ENCODE measurements at regions not wholly inside any gene's neighbourhood (a gene's known extent, or its start where the extent isn't known, plus 50 kb on each side); places are given as distances from the start of the nearest gene placed in this dataset.

GRCh38 chr12:3947781-3948180 lies 74.6 kb upstream of the PARP11 start:
- no peak for TF ChIP-seq FOXK2 (IDR thresholded peaks at IDR 0.05)
- no peak for TF ChIP-seq PKNOX1 (IDR thresholded peaks at IDR 0.05)
- no peak for TF ChIP-seq L3MBTL2 (conservative IDR thresholded peaks at IDR 0.05)
- TF ChIP-seq TARDBP (IDR thresholded peaks at IDR 0.05), result no peak
- TF ChIP-seq ARNT (IDR thresholded peaks at IDR 0.05), result no peak
- DNase-seq (ENCODE audit: extremely low spot score), result no peak
- CTCF ChIA-PET, result interaction anchor here (0.6 kb wide), 1 partner anchor 71 kb away, joined by 3 read pairs; no protein-coding TSS in a partner anchor
- POLR2A ChIA-PET, result no interaction called here

GRCh38 chr12:3945671-3946070 lies 72.5 kb upstream of the PARP11 start:
- POLR2A ChIA-PET, result no interaction called here
- TF ChIP-seq FOXA1 (IDR thresholded peaks at IDR 0.05) (no peak), ARNT (IDR thresholded peaks at IDR 0.05) (no peak), LEF1 (IDR thresholded peaks at IDR 0.05; ENCODE audit: borderline replicate concordance) (no peak), PKNOX1 (IDR thresholded peaks at IDR 0.05) (no peak), FOXK2 (IDR thresholded peaks at IDR 0.05) (no peak), FOXM1 (IDR thresholded peaks at IDR 0.05; ENCODE audit: borderline replicate concordance) (no peak), ELF4 (IDR thresholded peaks at IDR 0.05) (no peak), L3MBTL2 (conservative IDR thresholded peaks at IDR 0.05) (no peak), SP1 (IDR thresholded peaks at IDR 0.05) (no peak)
- CTCF ChIA-PET, result interaction anchor here (0.9 kb wide), 1 partner anchor 18 kb away, joined by 3 read pairs; no protein-coding TSS in a partner anchor
- DNase-seq (ENCODE audit: extremely low spot score), result no peak

- CTCF ChIA-PET, result interaction anchor here (0.9 kb wide), 1 partner anchor 19 kb away, joined by 3 read pairs; no protein-coding TSS in a partner anchor
- POLR2A ChIA-PET, result no interaction called here
- no peak for DNase-seq (ENCODE audit: extremely low spot score)
- no peak for TF ChIP-seq LEF1 (IDR thresholded peaks at IDR 0.05; ENCODE audit: borderline replicate concordance)
- no peak for TF ChIP-seq BHLHE40 (IDR thresholded peaks at IDR 0.05; ENCODE audit: borderline replicate concordance)
These were observed 71.4 kb upstream of the PARP11 start for GRCh38 chr12:3944620-3945019.

- CTCF ChIA-PET, result no interaction called here
- no peak for DNase-seq (ENCODE audit: extremely low spot score)
- POLR2A ChIA-PET, result no interaction called here
- no peak for TF ChIP-seq ZNF384 (IDR thresholded peaks at IDR 0.05)
- TF ChIP-seq BHLHE40 (IDR thresholded peaks at IDR 0.05; ENCODE audit: borderline replicate concordance), result no peak
- TF ChIP-seq SP1 (IDR thresholded peaks at IDR 0.05), result no peak
- no peak for TF ChIP-seq SUZ12 (IDR thresholded peaks at IDR 0.05)
- no peak for TF ChIP-seq ELF4 (IDR thresholded peaks at IDR 0.05)
- TF ChIP-seq CTBP1 (IDR thresholded peaks at IDR 0.05; ENCODE audit: borderline replicate concordance), result no peak
- TF ChIP-seq LEF1 (IDR thresholded peaks at IDR 0.05; ENCODE audit: borderline replicate concordance), result no peak
- TF ChIP-seq FOXA1 (IDR thresholded peaks at IDR 0.05), result no peak
- no peak for TF ChIP-seq FOXK2 (IDR thresholded peaks at IDR 0.05)
- no peak for TF ChIP-seq PKNOX1 (IDR thresholded peaks at IDR 0.05)
- TF ChIP-seq HDGF (IDR thresholded peaks at IDR 0.05; ENCODE audit: borderline replicate concordance), result no peak
- TF ChIP-seq NFRKB (IDR thresholded peaks at IDR 0.05), result no peak
- no peak for TF ChIP-seq L3MBTL2 (conservative IDR thresholded peaks at IDR 0.05)
These were observed 64.9 kb upstream of the PARP11 start for GRCh38 chr12:3938042-3938544.

GRCh38 chr12:3935078-3935477 lies 61.9 kb upstream of the PARP11 start:
- CTCF ChIA-PET, result no interaction called here
- no peak for DNase-seq (ENCODE audit: extremely low spot score)
- TF ChIP-seq LEF1 (IDR thresholded peaks at IDR 0.05; ENCODE audit: borderline replicate concordance) (no peak), PKNOX1 (IDR thresholded peaks at IDR 0.05) (no peak), ARNT (IDR thresholded peaks at IDR 0.05) (no peak), ELF4 (IDR thresholded peaks at IDR 0.05) (no peak), HDGF (IDR thresholded peaks at IDR 0.05; ENCODE audit: borderline replicate concordance) (no peak), TARDBP (IDR thresholded peaks at IDR 0.05) (no peak), CTBP1 (IDR thresholded peaks at IDR 0.05; ENCODE audit: borderline replicate concordance) (no peak), L3MBTL2 (conservative IDR thresholded peaks at IDR 0.05) (no peak), FOXM1 (IDR thresholded peaks at IDR 0.05; ENCODE audit: borderline replicate concordance) (no peak), SP1 (IDR thresholded peaks at IDR 0.05) (no peak), SUZ12 (IDR thresholded peaks at IDR 0.05) (no peak), BHLHE40 (IDR thresholded peaks at IDR 0.05; ENCODE audit: borderline replicate concordance) (no peak), ZNF384 (IDR thresholded peaks at IDR 0.05) (no peak), NFRKB (IDR thresholded peaks at IDR 0.05) (no peak), FOXA1 (IDR thresholded peaks at IDR 0.05) (no peak), FOXK2 (IDR thresholded peaks at IDR 0.05) (no peak)
- POLR2A ChIA-PET, result no interaction called here

GRCh38 chr12:3933819-3934192 lies 60.6 kb upstream of the PARP11 start:
- no peak for TF ChIP-seq LEF1 (IDR thresholded peaks at IDR 0.05; ENCODE audit: borderline replicate concordance)
- TF ChIP-seq FOXA1 (IDR thresholded peaks at IDR 0.05), result no peak
- TF ChIP-seq ELF4 (IDR thresholded peaks at IDR 0.05), result no peak
- no peak for TF ChIP-seq L3MBTL2 (conservative IDR thresholded peaks at IDR 0.05)
- TF ChIP-seq ARNT (IDR thresholded peaks at IDR 0.05), result no peak
- TF ChIP-seq TARDBP (IDR thresholded peaks at IDR 0.05), result no peak
- no peak for TF ChIP-seq SP1 (IDR thresholded peaks at IDR 0.05)
- TF ChIP-seq PKNOX1 (IDR thresholded peaks at IDR 0.05), result no peak
- DNase-seq (ENCODE audit: extremely low spot score), result no peak
- ChIA-PET POLR2A (no interaction called here), CTCF (no interaction called here)

Measured in HEK293T (cell line).